PFSK-1 (cell line): ENCODE measurements at regions not wholly inside any gene's neighbourhood (a gene's known extent, or its start where the extent isn't known, plus 50 kb on each side); places are given as distances from the start of the nearest gene placed in this dataset.

ENCODE experiments used
- FOXP2 ChIP-seq: optimal IDR thresholded peaks from 2 replicates; pipeline ENCODE3; 2011; ENCODE audit warnings: borderline replicate concordance, control low read depth, inconsistent platforms; ENCODE audit not compliant: insufficient read depth; ENCODE audit errors: extremely low read length, extremely low read depth
- POLR2AphosphoS5 ChIP-seq: IDR thresholded peaks from 2 replicates; pipeline ENCODE4 v1.6.1; 2012; ENCODE audit warnings: low read depth, mild to moderate bottlenecking, control low read depth, low read length, moderate library complexity
- SIN3A ChIP-seq: IDR thresholded peaks from 2 replicates; pipeline ENCODE4 v1.6.1; 2012; ENCODE audit warnings: mild to moderate bottlenecking, low read length, moderate library complexity, borderline replicate concordance; ENCODE audit not compliant: insufficient read depth
- TAF1 ChIP-seq: IDR thresholded peaks from 2 replicates; pipeline ENCODE4 v1.6.1; 2012; ENCODE audit warnings: low read length, control low read depth, borderline replicate concordance; ENCODE audit not compliant: insufficient read depth
- TF ChIP-seq, protein P1 (sequence below), 2 experiments: IDR thresholded peaks; 2 replicates each; pipeline versions ENCODE4 v1.6.1 to v1.8.0; 2011 to 2012; ENCODE audit warnings: low read depth in 2 of 2, low read length in 2 of 2, control low read depth in 1 of 2, inconsistent platforms in 1 of 2, mild to moderate bottlenecking in 1 of 2, moderate library complexity in 1 of 2; ENCODE audit not compliant: insufficient read depth in 1 of 2

DNA sequence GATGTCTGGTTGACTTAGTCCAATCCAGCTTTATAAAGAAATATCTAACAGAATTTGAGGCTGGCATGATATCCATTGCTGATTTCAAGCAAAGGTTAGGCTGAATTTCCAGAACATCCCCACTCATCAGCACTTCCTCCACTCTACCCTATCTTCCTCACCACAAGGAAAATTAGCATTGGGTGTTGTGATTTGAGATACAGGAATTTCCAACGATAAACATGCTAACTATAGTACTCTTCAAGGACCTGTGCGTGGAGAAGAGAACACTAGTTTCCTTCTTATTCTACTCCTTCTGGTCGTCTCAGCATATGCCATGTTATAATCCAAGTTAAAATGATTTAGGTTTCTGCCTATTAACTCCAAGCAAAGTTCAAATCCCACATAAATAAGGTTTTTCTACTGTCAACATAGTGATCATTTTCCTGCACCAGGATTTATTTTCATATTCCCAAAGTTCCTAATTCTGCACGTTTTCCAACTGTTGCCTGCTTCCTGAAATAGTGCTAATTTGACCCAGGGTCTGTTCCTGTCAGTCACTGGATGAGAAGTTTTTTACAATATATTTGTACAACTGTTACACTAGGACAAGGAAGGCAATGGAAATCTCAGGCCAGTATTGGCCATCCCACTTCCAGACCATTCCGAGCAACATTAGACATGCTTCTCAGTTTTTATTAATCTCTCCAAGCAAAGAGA, 177.6 kb upstream of the EDNRA start:
- TF ChIP-seq, protein P1, sequence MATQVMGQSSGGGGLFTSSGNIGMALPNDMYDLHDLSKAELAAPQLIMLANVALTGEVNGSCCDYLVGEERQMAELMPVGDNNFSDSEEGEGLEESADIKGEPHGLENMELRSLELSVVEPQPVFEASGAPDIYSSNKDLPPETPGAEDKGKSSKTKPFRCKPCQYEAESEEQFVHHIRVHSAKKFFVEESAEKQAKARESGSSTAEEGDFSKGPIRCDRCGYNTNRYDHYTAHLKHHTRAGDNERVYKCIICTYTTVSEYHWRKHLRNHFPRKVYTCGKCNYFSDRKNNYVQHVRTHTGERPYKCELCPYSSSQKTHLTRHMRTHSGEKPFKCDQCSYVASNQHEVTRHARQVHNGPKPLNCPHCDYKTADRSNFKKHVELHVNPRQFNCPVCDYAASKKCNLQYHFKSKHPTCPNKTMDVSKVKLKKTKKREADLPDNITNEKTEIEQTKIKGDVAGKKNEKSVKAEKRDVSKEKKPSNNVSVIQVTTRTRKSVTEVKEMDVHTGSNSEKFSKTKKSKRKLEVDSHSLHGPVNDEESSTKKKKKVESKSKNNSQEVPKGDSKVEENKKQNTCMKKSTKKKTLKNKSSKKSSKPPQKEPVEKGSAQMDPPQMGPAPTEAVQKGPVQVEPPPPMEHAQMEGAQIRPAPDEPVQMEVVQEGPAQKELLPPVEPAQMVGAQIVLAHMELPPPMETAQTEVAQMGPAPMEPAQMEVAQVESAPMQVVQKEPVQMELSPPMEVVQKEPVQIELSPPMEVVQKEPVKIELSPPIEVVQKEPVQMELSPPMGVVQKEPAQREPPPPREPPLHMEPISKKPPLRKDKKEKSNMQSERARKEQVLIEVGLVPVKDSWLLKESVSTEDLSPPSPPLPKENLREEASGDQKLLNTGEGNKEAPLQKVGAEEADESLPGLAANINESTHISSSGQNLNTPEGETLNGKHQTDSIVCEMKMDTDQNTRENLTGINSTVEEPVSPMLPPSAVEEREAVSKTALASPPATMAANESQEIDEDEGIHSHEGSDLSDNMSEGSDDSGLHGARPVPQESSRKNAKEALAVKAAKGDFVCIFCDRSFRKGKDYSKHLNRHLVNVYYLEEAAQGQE (IDR thresholded peaks at IDR 0.05; ENCODE audit: insufficient read depth in 1 of 2, low read depth in 2 of 2, low read length in 2 of 2), result no peak
- TF ChIP-seq SIN3A, result no peak
- no peak for TF ChIP-seq FOXP2
- no peak for TF ChIP-seq POLR2AphosphoS5
- TF ChIP-seq TAF1, result no peak

GRCh38 chr4:147303873-147304229, 177.0 kb upstream of the EDNRA start:
- TF ChIP-seq POLR2AphosphoS5 (no peak), SIN3A (no peak), FOXP2 (no peak), TAF1 (no peak)
- TF ChIP-seq, protein P1 (IDR thresholded peaks at IDR 0.05; ENCODE audit: insufficient read depth in 1 of 2, low read depth in 2 of 2, low read length in 2 of 2), result no peak

DNA sequence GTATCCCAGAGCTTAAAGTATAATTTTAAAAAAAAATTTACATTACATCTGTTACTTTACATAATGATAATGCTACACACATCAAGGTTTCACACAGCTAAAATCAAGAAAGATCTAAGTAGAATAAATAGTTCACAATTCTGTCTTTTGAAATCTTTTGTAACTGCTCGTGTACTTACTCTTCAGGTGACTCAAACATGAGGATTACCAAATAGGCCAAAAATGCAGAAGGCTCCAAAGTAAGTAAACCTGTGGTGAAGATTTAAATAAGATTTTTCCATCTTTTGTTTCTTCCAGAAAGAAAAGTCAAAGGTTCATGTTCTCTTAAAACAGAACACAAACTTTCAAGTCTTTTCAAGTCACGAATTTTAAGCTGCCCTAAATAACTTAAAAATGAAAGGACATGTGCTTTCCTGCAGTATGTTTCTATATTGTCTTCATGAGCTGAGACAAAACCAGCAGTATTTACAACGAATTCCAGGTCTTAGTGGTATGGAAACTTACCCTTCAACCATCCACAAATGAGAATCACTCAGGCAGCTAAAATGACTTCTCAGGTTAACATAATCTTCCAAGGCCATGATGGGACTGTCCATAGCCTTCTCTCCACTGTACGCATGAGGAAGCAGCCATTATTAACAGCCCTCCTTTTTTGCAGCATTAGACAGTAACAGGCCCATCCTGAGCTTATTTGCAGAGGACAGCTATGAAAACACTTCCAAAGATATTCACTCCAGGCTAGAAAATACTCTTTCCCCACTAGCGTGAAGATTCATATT, 172.8 kb upstream of the EDNRA start:
- no peak for TF ChIP-seq SIN3A
- TF ChIP-seq TAF1, result no peak
- TF ChIP-seq, protein P1 (IDR thresholded peaks at IDR 0.05; ENCODE audit: insufficient read depth in 1 of 2, low read depth in 2 of 2, low read length in 2 of 2), result no peak
- TF ChIP-seq POLR2AphosphoS5, result no peak
- TF ChIP-seq FOXP2, result no peak

- TF ChIP-seq, protein P1 (IDR thresholded peaks at IDR 0.05; ENCODE audit: insufficient read depth in 1 of 2, low read depth in 2 of 2, low read length in 2 of 2), result no peak
- no peak for TF ChIP-seq POLR2AphosphoS5
- TF ChIP-seq FOXP2, result no peak
- no peak for TF ChIP-seq TAF1
- no peak for TF ChIP-seq SIN3A
Measured at GRCh38 chr4:147309434-147309833, 171.5 kb upstream of the EDNRA start.
